Retinal pigment epithelial cell (primary cell): ENCODE measurements at regions not wholly inside any gene's neighbourhood (a gene's known extent, or its start where the extent isn't known, plus 50 kb on each side); places are given as distances from the start of the nearest gene placed in this dataset.

Source experiments
- DNase-seq: peaks from one replicate; pipeline ENCODE4 v3.0.0-alpha.2; 2010; ENCODE audit warnings: low read depth
- H3K4me3 ChIP-seq: 2 replicates; pipeline ENCODE4 v1.5.1; 2011; ENCODE audit warnings: mild to moderate bottlenecking, low read length, control low read depth, moderate library complexity
- TF ChIP-seq, protein P1 (sequence below): conservative IDR thresholded peaks from 2 replicates; pipeline ENCODE4 v1.5.1; 2011; ENCODE audit warnings: low read depth, low read length, control low read depth, inconsistent platforms

- DNase-seq, result no peak
- H3K4me3 ChIP-seq, result no peak overlapping the region
- TF ChIP-seq, protein P1, sequence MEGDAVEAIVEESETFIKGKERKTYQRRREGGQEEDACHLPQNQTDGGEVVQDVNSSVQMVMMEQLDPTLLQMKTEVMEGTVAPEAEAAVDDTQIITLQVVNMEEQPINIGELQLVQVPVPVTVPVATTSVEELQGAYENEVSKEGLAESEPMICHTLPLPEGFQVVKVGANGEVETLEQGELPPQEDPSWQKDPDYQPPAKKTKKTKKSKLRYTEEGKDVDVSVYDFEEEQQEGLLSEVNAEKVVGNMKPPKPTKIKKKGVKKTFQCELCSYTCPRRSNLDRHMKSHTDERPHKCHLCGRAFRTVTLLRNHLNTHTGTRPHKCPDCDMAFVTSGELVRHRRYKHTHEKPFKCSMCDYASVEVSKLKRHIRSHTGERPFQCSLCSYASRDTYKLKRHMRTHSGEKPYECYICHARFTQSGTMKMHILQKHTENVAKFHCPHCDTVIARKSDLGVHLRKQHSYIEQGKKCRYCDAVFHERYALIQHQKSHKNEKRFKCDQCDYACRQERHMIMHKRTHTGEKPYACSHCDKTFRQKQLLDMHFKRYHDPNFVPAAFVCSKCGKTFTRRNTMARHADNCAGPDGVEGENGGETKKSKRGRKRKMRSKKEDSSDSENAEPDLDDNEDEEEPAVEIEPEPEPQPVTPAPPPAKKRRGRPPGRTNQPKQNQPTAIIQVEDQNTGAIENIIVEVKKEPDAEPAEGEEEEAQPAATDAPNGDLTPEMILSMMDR, result no peak
Observed at GRCh38 chr18:78447211-78447610, 532.4 kb upstream of the SALL3 start.

DNA sequence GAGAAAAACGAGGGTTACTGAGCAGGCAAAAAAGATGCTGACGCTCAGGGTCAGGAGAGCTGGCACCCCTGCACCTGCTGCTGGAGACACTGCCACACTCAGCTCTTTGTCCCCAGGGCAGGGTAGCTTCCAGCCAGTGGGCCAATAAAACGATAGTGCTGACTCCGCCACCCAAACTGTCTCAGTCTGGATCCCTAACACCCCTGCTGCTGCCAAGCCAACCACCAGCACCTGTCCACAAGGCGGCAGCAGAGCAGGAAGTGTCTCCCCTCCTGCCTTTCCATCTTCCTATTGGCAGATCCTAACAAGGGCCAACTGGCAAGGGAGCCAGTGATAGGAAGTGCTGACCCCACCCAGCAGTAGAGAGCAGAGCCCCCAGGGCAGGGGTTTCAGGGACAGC lies 531.5 kb upstream of the SALL3 start:
- TF ChIP-seq, protein P1, result no peak

DNA sequence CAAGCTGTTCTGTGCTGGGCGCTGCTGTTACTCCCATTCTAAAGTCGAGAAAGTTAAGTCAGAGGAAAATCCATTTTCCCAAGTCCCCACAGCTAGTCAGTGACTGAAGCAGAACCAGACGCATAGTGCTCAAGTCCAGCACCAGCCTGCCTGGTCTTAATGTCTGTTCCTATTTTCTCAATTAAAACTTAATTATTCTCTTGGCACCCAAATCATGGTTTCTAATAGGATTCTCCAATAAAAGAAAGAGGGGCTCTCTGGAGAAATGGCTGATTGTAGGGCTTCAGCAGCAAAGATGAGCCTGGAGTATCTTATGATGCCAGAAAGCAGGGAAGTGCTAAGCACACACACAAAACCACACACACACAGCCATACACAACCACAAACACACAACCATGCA lies 531.0 kb upstream of the SALL3 start:
- no peak overlapping the region for H3K4me3 ChIP-seq
- TF ChIP-seq, protein P1, result no peak
- no peak for DNase-seq

More for the DNA sequence above, 531.5 kb upstream of the SALL3 start:
- DNase-seq, result no peak
- no peak overlapping the region for H3K4me3 ChIP-seq

DNA sequence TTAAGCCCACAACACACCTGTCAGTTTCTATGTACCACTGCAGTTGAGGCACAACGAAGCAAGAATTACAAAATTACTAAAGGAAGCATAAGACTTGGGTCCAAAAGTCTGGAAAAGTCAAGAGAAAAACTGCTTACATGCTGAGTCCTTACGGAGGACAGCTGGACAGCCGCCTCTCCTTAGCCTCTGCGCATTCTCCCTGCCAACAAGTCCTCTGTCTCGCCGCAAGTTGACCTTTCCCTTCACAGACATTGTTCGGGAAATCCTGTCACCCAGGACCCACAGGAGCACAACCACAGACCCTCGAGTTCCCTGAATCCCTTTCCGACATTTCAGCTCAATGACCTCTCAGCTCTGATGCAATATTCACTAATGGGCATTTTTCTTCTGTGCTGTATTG lies 525.4 kb upstream of the SALL3 start:
- DNase-seq, result no peak

DNA sequence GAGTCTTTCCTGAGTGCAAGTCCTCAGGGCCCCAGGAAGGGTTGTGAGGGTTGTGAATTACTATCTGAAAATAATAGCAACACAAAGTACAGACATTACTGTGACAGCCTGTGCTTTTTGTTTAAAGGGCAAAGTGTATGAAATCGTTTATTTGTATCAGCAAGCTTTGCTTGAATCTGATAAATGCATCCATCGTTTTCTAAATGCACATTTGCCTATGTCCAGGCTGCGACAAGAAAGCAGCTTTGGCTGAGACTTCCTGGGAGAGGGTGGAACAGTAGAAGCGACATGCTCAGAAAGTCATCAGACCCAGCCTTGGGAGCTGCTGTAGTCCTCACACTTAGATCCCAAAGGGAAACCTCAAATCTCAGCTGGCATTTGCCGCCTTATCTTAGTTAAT lies 524.2 kb upstream of the SALL3 start:
- TF ChIP-seq, protein P1, result no peak

More for the DNA sequence above, 525.4 kb upstream of the SALL3 start:
- TF ChIP-seq, protein P1, result no peak
- H3K4me3 ChIP-seq, result no peak overlapping the region

GRCh38 chr18:78457011-78457410 lies 522.6 kb upstream of the SALL3 start:
- no peak for DNase-seq
- no peak overlapping the region for H3K4me3 ChIP-seq
- TF ChIP-seq, protein P1, result no peak

More for the DNA sequence above, 524.2 kb upstream of the SALL3 start:
- no peak for DNase-seq
- H3K4me3 ChIP-seq, result no peak overlapping the region

GRCh38 chr18:78457731-78458130 lies 521.9 kb upstream of the SALL3 start:
- no peak for DNase-seq

More at GRCh38 chr18:78457731-78458130, 521.9 kb upstream of the SALL3 start:
- no peak overlapping the region for H3K4me3 ChIP-seq
- TF ChIP-seq, protein P1, result no peak
